ENCODE measurements at regions not wholly inside any gene's neighbourhood (a gene's known extent, or its start where the extent isn't known, plus 50 kb on each side); places are given as distances from the start of the nearest gene placed in this dataset.

DNA sequence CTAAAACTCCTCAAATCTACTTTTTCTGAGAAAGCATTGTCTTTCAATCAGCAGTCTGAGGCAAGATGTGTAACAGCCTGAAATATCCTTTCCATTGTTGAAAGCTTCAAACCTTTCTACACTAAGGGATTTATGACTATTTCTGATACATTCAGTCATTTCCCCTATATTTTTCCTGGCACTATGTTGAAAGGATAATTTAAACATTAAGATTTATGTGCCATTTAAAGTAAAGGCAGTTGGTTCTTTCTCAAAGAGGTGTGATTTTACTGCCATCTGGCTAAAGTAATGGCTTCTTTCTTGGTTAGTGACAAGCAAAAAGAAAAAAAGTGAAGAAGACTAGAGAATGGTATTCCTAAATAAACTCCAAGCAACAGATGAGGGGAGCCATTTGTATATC lies 249.6 kb upstream of the COL8A1 start:
- TF ChIP-seq, protein P1, sequence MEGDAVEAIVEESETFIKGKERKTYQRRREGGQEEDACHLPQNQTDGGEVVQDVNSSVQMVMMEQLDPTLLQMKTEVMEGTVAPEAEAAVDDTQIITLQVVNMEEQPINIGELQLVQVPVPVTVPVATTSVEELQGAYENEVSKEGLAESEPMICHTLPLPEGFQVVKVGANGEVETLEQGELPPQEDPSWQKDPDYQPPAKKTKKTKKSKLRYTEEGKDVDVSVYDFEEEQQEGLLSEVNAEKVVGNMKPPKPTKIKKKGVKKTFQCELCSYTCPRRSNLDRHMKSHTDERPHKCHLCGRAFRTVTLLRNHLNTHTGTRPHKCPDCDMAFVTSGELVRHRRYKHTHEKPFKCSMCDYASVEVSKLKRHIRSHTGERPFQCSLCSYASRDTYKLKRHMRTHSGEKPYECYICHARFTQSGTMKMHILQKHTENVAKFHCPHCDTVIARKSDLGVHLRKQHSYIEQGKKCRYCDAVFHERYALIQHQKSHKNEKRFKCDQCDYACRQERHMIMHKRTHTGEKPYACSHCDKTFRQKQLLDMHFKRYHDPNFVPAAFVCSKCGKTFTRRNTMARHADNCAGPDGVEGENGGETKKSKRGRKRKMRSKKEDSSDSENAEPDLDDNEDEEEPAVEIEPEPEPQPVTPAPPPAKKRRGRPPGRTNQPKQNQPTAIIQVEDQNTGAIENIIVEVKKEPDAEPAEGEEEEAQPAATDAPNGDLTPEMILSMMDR (IDR thresholded peaks at IDR 0.05) = no peak
- TF ChIP-seq POLR2A (IDR thresholded peaks at IDR 0.05) = no peak

All from esophagus squamous epithelium (tissue), 4 donors.